ENCODE measurements at regions not wholly inside any gene's neighbourhood (a gene's known extent, or its start where the extent isn't known, plus 50 kb on each side); places are given as distances from the start of the nearest gene placed in this dataset.

- Histone ChIP-seq H3K4me2 (ENCODE audit: low read length) (no peak overlapping the region), H4K20me1 (ENCODE audit: control insufficient read depth, insufficient read depth, low read depth, low read length) (no peaks in the 10 kb centered on the region), H3K36me3 (ENCODE audit: control insufficient read depth, low read length) (no peaks in the 10 kb centered on the region), H3F3A (ENCODE audit: control insufficient read depth, insufficient read depth) (no peaks in the 10 kb centered on the region), H3K27me3 (ENCODE audit: control insufficient read depth, low read length) (no peaks in the 10 kb centered on the region), H3K4me1 (ENCODE audit: control insufficient read depth, low read length) (no peaks in the 10 kb centered on the region), H3K9me2 (replicated peaks; ENCODE audit: control insufficient read depth, low read length) (no peaks in the 10 kb centered on the region), H3K27ac (ENCODE audit: low read depth, low read length) (no peak overlapping the region), H3K4me3 (ENCODE audit: low read length) (no peak overlapping the region), H3K79me2 (ENCODE audit: control insufficient read depth, low read length) (no peaks in the 10 kb centered on the region), H3K9me3 (ENCODE audit: control insufficient read depth, insufficient read depth, low read length) (no peaks in the 10 kb centered on the region)
- TF ChIP-seq CTCF (IDR thresholded peaks at IDR 0.05; ENCODE audit: low read depth, low read length, poor library complexity, severe bottlenecking) (no peak), EZH2phosphoT487 (IDR thresholded peaks at IDR 0.05; ENCODE audit: borderline replicate concordance, low read length) (no peak)
These were observed 99.5 kb downstream of the MAFB start for GRCh38 chr20:40589581-40589980.

GRCh38 chr20:40588891-40589290 lies 100.1 kb downstream of the MAFB start:
- Histone ChIP-seq H3K4me1 (ENCODE audit: control insufficient read depth, low read length) (no peaks in the 10 kb centered on the region), H3F3A (ENCODE audit: control insufficient read depth, insufficient read depth) (no peaks in the 10 kb centered on the region), H3K36me3 (ENCODE audit: control insufficient read depth, low read length) (no peaks in the 10 kb centered on the region), H4K20me1 (ENCODE audit: control insufficient read depth, insufficient read depth, low read depth, low read length) (no peaks in the 10 kb centered on the region), H3K4me3 (ENCODE audit: low read length) (no peak overlapping the region), H3K4me2 (ENCODE audit: low read length) (no peak overlapping the region), H3K9me3 (ENCODE audit: control insufficient read depth, insufficient read depth, low read length) (no peaks in the 10 kb centered on the region), H3K9me2 (replicated peaks; ENCODE audit: control insufficient read depth, low read length) (no peaks in the 10 kb centered on the region), H3K27me3 (ENCODE audit: control insufficient read depth, low read length) (no peaks in the 10 kb centered on the region), H3K27ac (ENCODE audit: low read depth, low read length) (no peak overlapping the region), H3K79me2 (ENCODE audit: control insufficient read depth, low read length) (no peaks in the 10 kb centered on the region)
- TF ChIP-seq EZH2phosphoT487 (IDR thresholded peaks at IDR 0.05; ENCODE audit: borderline replicate concordance, low read length) (no peak), CTCF (IDR thresholded peaks at IDR 0.05; ENCODE audit: low read depth, low read length, poor library complexity, severe bottlenecking) (no peak)

- no peaks in the 10 kb centered on the region for H3K9me2 ChIP-seq (replicated peaks; ENCODE audit: control insufficient read depth, low read length)
- no peak overlapping the region for H3K4me2 ChIP-seq (ENCODE audit: low read length)
- no peaks in the 10 kb centered on the region for H3K36me3 ChIP-seq (ENCODE audit: control insufficient read depth, low read length)
- H4K20me1 ChIP-seq (ENCODE audit: control insufficient read depth, insufficient read depth, low read depth, low read length), result no peaks in the 10 kb centered on the region
- H3K27ac ChIP-seq (ENCODE audit: low read depth, low read length), result no peak overlapping the region
- no peaks in the 10 kb centered on the region for H3F3A ChIP-seq (ENCODE audit: control insufficient read depth, insufficient read depth)
- H3K4me1 ChIP-seq (ENCODE audit: control insufficient read depth, low read length), result no peaks in the 10 kb centered on the region
- TF ChIP-seq CTCF (IDR thresholded peaks at IDR 0.05; ENCODE audit: low read depth, low read length, poor library complexity, severe bottlenecking), result no peak
- H3K79me2 ChIP-seq (ENCODE audit: control insufficient read depth, low read length), result no peaks in the 10 kb centered on the region
- H3K9me3 ChIP-seq (ENCODE audit: control insufficient read depth, insufficient read depth, low read length), result no peaks in the 10 kb centered on the region
- H3K27me3 ChIP-seq (ENCODE audit: control insufficient read depth, low read length), result no peaks in the 10 kb centered on the region
- H3K4me3 ChIP-seq (ENCODE audit: low read length), result no peak overlapping the region
These were observed 102.0 kb downstream of the MAFB start for GRCh38 chr20:40587038-40587437.

All from DOHH2 (cell line).